ENCODE measurements at regions not wholly inside any gene's neighbourhood (a gene's known extent, or its start where the extent isn't known, plus 50 kb on each side); places are given as distances from the start of the nearest gene placed in this dataset.

- TF ChIP-seq CTCF (IDR thresholded peaks at IDR 0.05; ENCODE audit: low read depth, low read length, missing input control) (no peak), ATF3 (IDR thresholded peaks at IDR 0.05) (no peak), GABPA (IDR thresholded peaks at IDR 0.05 in 1 of 2, conservative IDR thresholded peaks at IDR 0.05 in 1 of 2) (no peak), REST (IDR thresholded peaks at IDR 0.05) (no peak), YY1 (IDR thresholded peaks at IDR 0.05) (no peak), RAD21 (IDR thresholded peaks at IDR 0.05) (no peak), JUND (IDR thresholded peaks at IDR 0.05) (no peak), MAX (IDR thresholded peaks at IDR 0.05) (no peak), TAF1 (conservative IDR thresholded peaks at IDR 0.05) (no peak), HNF4G (IDR thresholded peaks at IDR 0.05) (no peak)
These were observed 124.0 kb upstream of the LARP1 start for GRCh38 chr5:154631141-154631540.

Data from liver (tissue), 3 donors.